ENCODE measurements at regions not wholly inside any gene's neighbourhood (a gene's known extent, or its start where the extent isn't known, plus 50 kb on each side); places are given as distances from the start of the nearest gene placed in this dataset.
A peak's percentile ranks its signal among the peaks of the same experiment; 100 is the strongest.

- peak overlapping the region in 7 of 10 experiments; percentile 70 to 86 (median 74); a peak in 12 of 20 replicates for H3K4me3 ChIP-seq
- TF ChIP-seq Cebpa-rat (IDR thresholded peaks at IDR 0.05) = no peak
- peak overlapping the region in 8 of 11 experiments; percentile 85 to 94 (median 92); a peak in 14 of 22 replicates for H3K9ac ChIP-seq
- peak overlapping the region in 8 of 11 experiments; percentile 87 to 97 (median 96); a peak in 17 of 22 replicates for H3K27ac ChIP-seq
- H3K9me3 ChIP-seq (replicated peaks in 1 of 11) = no peaks in the 10 kb centered on the region
- H3K4me1 ChIP-seq = peaks cover 63 to 91% (median 79%) of the 10 kb centered on the region in 10 experiments
- H3K36me3 ChIP-seq = no peaks in the 10 kb centered on the region
- H3K4me2 ChIP-seq = peak overlapping the region; percentile 12 to 99 (median 95); a peak in 20 of 22 replicates
- no peaks in the 10 kb centered on the region; a peak in 1 of 22 replicates for H3K27me3 ChIP-seq
- H4K20me1 ChIP-seq = 0 out of 22 replicates have a peak, but pooled peaks cover 0 to 4% (median 0%) of the 10 kb centered on the region in 11 experiments
Measured at GRCh38 chr14:106846218-106846617, 1319.8 kb downstream of the TMEM121 start.

GRCh38 chr14:106848330-106849121 is 1322.1 kb downstream of the TMEM121 start:
- Histone ChIP-seq H3K9ac (peak overlapping the region in 5 of 11 experiments; percentile 33 to 78 (median 67); a peak in 9 of 22 replicates), H3K4me2 (peak overlapping the region; percentile 37 to 97 (median 84)), H3K4me3 (peak overlapping the region in 3 of 10 experiments; percentile 60 to 86 (median 69); a peak in 5 of 20 replicates), H3K27ac (peak overlapping the region in 8 of 11 experiments; percentile 26 to 96 (median 51); a peak in 14 of 22 replicates), H3K36me3 (peaks cover 0 to 5% (median 0%) of the 10 kb centered on the region in 11 experiments; a peak in 2 of 22 replicates), H3K27me3 (no peaks in the 10 kb centered on the region; a peak in 1 of 22 replicates), H3K4me1 (peaks cover 66 to 85% (median 74%) of the 10 kb centered on the region in 10 experiments), H3K9me3 (replicated peaks in 1 of 11) (peaks cover 0 to 7% (median 0%) of the 10 kb centered on the region in 11 experiments; a peak in 3 of 22 replicates), H4K20me1 (no peaks in the 10 kb centered on the region)
- TF ChIP-seq Cebpa-rat (IDR thresholded peaks at IDR 0.05) = no peak

GRCh38 chr14:106850913-106851825 is 1324.8 kb downstream of the TMEM121 start:
- no peaks in the 10 kb centered on the region for H3K27me3 ChIP-seq
- peaks cover 0 to 11% (median 0%) of the 10 kb centered on the region in 11 experiments; a peak in 6 of 22 replicates for H3K9me3 ChIP-seq (replicated peaks in 1 of 11)
- H4K20me1 ChIP-seq = no peaks in the 10 kb centered on the region
- peaks cover 48 to 80% (median 61%) of the 10 kb centered on the region in 10 experiments for H3K4me1 ChIP-seq
- peak overlapping the region in 9 of 10 experiments; percentile 17 to 86 (median 51); a peak in 16 of 20 replicates for H3K4me3 ChIP-seq
- H3K36me3 ChIP-seq = peaks cover 0 to 5% (median 0%) of the 10 kb centered on the region in 11 experiments; a peak in 2 of 22 replicates
- H3K4me2 ChIP-seq = peak overlapping the region; percentile 53 to 97 (median 84)
- H3K9ac ChIP-seq = peak overlapping the region in 9 of 11 experiments; percentile 0 to 78 (median 47); a peak in 14 of 22 replicates
- TF ChIP-seq Cebpa-rat (IDR thresholded peaks at IDR 0.05) = no peak
- H3K27ac ChIP-seq = peak overlapping the region in 8 of 11 experiments; percentile 14 to 73 (median 58); a peak in 16 of 22 replicates

GRCh38 chr14:106872611-106873446 is 1346.4 kb downstream of the TMEM121 start:
- Histone ChIP-seq H3K27ac (peak overlapping the region in 9 of 11 experiments; percentile 57 to 89 (median 78); a peak in 18 of 22 replicates), H3K27me3 (no peaks in the 10 kb centered on the region), H3K4me3 (peak overlapping the region in 6 of 10 experiments; percentile 1 to 43 (median 38); a peak in 9 of 20 replicates), H4K20me1 (peaks cover 0 to 6% (median 0%) of the 10 kb centered on the region in 11 experiments; a peak in 1 of 22 replicates), H3K36me3 (no peaks in the 10 kb centered on the region), H3K9me3 (replicated peaks in 1 of 11) (no peaks in the 10 kb centered on the region), H3K4me1 (peaks cover 38 to 77% (median 61%) of the 10 kb centered on the region in 10 experiments), H3K9ac (peak overlapping the region in 8 of 11 experiments; percentile 17 to 72 (median 48); a peak in 12 of 22 replicates), H3K4me2 (peak overlapping the region; percentile 69 to 95 (median 85))
- no peak for TF ChIP-seq Cebpa-rat (IDR thresholded peaks at IDR 0.05)

GRCh38 chr14:106874350-106874749 is 1348.0 kb downstream of the TMEM121 start:
- TF ChIP-seq Cebpa-rat (IDR thresholded peaks at IDR 0.05) = no peak
- Histone ChIP-seq H3K27ac (peak overlapping the region in 8 of 11 experiments; percentile 53 to 89 (median 80); a peak in 16 of 22 replicates), H3K4me1 (peaks cover 44 to 84% (median 74%) of the 10 kb centered on the region in 10 experiments), H3K36me3 (no peaks in the 10 kb centered on the region), H3K4me3 (no peak overlapping the region), H3K9ac (peak overlapping the region in 7 of 11 experiments; percentile 5 to 75 (median 67); a peak in 11 of 22 replicates), H3K27me3 (no peaks in the 10 kb centered on the region), H3K9me3 (replicated peaks in 1 of 11) (no peaks in the 10 kb centered on the region), H4K20me1 (peaks cover 0 to 6% (median 0%) of the 10 kb centered on the region in 11 experiments; a peak in 1 of 22 replicates), H3K4me2 (peak overlapping the region; percentile 13 to 95 (median 81); a peak in 21 of 22 replicates)

GRCh38 chr14:106875503-106875902 is 1349.1 kb downstream of the TMEM121 start:
- Histone ChIP-seq H3K27me3 (no peaks in the 10 kb centered on the region), H3K4me3 (no peak overlapping the region), H3K36me3 (no peaks in the 10 kb centered on the region), H3K27ac (peak overlapping the region in 7 of 11 experiments; percentile 61 to 89 (median 81); a peak in 14 of 22 replicates), H3K4me2 (peak overlapping the region; percentile 29 to 95 (median 81)), H3K9me3 (replicated peaks in 1 of 11) (no peaks in the 10 kb centered on the region), H3K9ac (peak overlapping the region in 7 of 11 experiments; percentile 28 to 75 (median 59); a peak in 11 of 22 replicates), H3K4me1 (peaks cover 44 to 79% (median 74%) of the 10 kb centered on the region in 10 experiments), H4K20me1 (peaks cover 0 to 6% (median 0%) of the 10 kb centered on the region in 11 experiments; a peak in 1 of 22 replicates)
- TF ChIP-seq Cebpa-rat (IDR thresholded peaks at IDR 0.05) = 0 out of 22 replicates have a peak, but pooled peaks of 1 of the 11 experiments have one; percentile 10

- Histone ChIP-seq H3K4me2 (peak overlapping the region in 9 of 11 experiments; percentile 58 to 95 (median 73); a peak in 18 of 22 replicates), H3K27ac (peak overlapping the region in 8 of 11 experiments; percentile 57 to 89 (median 80); a peak in 14 of 22 replicates), H3K9ac (peak overlapping the region in 6 of 11 experiments; percentile 42 to 72 (median 69); a peak in 11 of 22 replicates)
Measured at GRCh38 chr14:106876711-106877110, 1350.3 kb downstream of the TMEM121 start.

More at GRCh38 chr14:106876711-106877110, 1350.3 kb downstream of the TMEM121 start:
- Histone ChIP-seq H3K9me3 (replicated peaks in 1 of 11) (peaks cover 0 to 5% (median 0%) of the 10 kb centered on the region in 11 experiments; a peak in 1 of 22 replicates), H3K36me3 (no peaks in the 10 kb centered on the region), H3K4me3 (no peak overlapping the region), H3K4me1 (peaks cover 44 to 77% (median 72%) of the 10 kb centered on the region in 10 experiments), H3K27me3 (no peaks in the 10 kb centered on the region), H4K20me1 (peaks cover 0 to 6% (median 0%) of the 10 kb centered on the region in 11 experiments; a peak in 1 of 22 replicates)
- TF ChIP-seq Cebpa-rat (IDR thresholded peaks at IDR 0.05) = no peak

All from BLaER1 treated with 17β-estradiol and CSF1 and Interleukin-3, amounts not matched to agents 10 nM and 100 nM (cell line).